SK-MEL-5 (cell line): ENCODE measurements at regions not wholly inside any gene's neighbourhood (a gene's known extent, or its start where the extent isn't known, plus 50 kb on each side); places are given as distances from the start of the nearest gene placed in this dataset.

Experiments
- DNase-seq: peaks from one replicate; pipeline ENCODE4 v3.0.0-alpha.2; 2016; ENCODE audit warnings: low read depth, low spot score
- in situ Hi-C: cut with HindIII; loops from 2 replicates; pipeline ENCODE4 v1.10.0; 2016; ENCODE audit warnings: low sequenced_read_pairs, high pct_unique_total_duplicates, low pct_unique_long_range_greater_than_20kb

DNA sequence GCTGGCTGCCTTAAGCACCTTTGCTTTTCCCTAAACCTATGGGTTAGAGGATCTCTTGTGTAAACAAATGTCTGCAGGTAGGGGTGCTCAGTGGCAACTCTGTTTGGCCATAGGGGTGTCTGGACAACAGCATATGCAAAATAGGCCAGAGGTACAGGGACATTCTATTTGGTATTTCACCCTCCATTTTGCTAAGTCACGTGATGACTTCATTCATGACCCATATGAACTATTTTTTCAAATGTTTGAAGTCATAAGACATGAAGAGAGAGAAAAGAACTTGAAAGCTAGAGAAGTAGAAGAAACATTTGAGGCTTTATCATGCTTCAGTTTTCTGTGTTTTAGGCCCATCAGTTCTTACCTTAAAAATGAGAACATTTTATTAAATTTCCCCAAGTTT lies 370.2 kb downstream of the GADD45G start:
- in situ Hi-C loops, result no loop called here
- DNase-seq, result no peak

DNA sequence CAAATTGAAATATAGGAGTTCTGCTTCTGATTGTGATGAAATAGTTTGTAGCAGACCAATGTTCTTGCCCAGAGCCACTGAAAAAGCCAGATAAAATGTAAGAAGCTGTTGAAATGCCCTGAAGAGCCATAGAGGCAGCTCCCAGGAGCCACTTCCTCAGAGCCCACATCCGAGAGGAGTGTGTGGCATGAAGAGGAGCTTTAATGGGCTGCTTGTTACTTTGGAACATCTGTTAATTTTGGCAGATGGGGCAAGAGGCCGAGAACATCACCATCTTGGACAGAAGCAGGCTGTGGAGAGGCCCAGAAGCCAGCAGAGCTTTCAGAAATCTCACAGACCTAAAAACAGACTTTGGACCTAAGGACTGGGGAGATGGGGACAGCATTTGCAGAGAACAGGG lies 370.8 kb downstream of the GADD45G start:
- in situ Hi-C loops, result no loop called here
- DNase-seq, result no peak

DNA sequence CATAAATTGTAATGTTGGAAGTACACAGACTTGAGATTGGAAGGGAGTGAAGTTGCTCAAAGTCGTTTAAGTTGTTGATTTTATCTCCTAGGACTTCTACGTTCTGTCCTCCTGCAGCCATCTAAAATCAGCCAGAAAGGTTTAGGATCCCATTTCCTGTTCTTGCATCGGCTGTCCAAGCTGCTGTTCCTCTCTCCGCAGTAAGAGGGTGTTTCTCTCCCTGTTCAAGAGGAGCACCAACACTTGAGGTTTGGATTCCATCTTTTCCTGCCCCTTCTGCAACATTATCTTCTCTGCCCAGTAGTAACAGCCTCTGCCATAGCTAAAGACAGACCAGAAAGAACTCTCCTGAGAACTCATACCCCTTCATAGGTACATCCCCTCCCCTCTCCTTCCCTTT lies 373.4 kb downstream of the GADD45G start:
- in situ Hi-C loops, result no loop called here
- DNase-seq, result peak; percentile 53

DNA sequence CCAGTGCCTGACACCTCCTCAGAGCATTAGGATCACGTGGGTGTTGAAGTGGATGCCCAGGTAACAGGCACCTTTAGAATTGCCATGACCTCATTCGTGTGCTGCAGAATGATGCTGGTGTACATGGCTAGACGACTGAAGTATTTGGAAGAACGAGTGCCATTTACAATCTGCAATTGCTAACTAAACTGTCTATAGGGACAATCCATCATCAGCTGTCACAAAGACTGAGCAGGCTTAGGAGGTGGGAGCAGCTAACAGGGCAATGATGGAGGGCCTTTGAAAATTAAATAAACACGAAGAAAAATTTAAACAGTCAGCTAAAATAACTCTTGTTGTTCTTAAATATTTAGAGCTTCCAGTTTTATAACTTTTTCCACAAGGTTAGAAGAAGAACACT lies 375.8 kb downstream of the GADD45G start:
- in situ Hi-C loops, result no loop called here
- no peak for DNase-seq

DNA sequence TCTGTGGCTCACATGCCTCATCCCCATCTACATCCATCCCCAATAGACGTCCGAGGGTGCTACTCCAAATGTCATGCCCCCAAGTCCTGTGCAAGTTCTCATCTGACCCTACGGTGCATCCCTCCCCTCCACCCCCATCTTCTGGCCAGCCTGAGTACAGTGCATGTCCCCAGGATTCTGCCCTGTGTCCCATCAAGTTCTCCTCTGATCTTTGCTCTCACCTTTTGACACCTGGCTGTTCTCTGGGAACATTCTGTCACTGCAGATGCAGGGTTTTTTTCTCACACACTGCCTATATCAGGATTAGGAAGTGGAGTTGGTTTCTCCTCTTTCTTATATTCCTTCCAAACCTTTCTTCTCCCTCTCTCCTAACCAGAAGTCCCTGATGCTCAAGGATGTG lies 377.2 kb downstream of the GADD45G start:
- DNase-seq, result no peak
- in situ Hi-C loops, result no loop called here

DNA sequence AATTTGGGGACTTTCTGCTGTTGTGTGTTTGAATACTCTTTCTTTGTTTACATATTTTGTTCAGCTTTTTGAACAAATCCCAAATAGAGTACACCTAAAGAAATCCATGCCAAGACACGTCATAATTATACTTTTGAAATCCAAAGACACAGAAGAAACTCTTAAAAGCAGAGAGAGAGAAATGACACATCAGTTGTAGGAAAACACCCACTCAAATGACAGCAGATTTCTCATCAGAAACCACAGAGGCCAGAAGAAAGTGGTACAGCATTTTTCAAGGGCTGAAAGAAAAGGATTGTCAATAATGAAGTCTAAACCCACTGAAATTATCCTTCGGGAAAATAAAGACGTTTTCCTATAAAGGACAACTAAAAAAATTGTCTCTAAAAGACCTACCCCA lies 378.6 kb downstream of the GADD45G start:
- in situ Hi-C loops, result no loop called here
- no peak for DNase-seq

DNA sequence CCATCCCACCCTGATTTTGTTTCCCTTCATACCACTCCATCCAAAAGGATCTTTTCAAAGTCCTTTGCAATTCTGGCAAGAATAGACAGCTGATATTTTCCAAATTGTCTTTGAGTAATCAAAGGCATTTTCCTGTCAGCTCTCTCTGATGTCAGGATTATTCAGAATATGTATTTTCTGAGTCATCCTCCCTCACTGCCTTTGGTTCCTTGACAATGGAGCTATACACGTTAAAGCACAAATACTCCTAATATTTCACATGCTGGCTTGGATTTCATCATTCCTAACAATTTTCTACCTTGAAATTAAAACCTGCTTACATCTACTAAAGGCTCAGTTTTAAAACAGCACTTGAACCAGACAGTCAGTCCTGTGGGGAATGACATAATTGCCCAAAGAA lies 379.4 kb downstream of the GADD45G start:
- no peak for DNase-seq
- in situ Hi-C loops, result no loop called here

DNA sequence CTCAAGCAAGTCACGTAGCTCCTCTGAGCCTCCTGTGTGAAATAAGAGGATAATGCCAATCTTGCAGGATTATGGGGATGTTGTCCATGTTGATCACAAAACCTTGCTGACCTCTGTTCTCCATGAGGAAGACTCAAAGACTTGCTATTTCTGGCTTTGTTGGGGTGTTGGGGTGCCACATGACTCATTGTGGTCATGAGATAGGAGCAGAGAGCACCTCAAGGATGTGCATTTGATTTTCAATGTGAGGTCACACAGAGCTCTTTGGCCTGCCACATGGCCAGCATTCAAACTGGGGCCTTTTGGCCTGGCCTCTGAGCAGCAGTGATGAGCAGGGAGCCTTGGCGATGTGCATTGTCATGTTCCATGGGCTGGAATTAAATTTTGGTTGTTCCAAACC lies 380.3 kb downstream of the GADD45G start:
- no peak for DNase-seq
- in situ Hi-C loops, result no loop called here

DNA sequence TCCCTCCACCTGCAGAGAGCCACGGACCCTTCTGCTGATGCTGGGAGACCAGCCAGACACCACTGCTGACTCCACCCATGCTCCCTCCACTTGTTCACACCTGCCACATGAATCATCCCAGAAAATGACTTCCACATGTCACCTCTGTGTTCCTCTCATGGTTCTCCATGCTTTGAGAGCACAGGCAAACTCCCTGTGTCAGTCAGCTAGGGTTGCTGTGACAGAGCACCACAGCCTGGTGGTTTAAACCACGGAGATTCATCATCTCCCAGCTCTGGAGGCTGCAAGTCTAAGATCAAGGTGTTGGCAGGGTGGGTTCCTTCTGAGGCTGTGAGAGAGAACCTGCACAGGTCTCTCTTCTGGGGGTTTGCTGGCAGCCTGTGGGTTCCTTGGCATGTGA lies 381.4 kb downstream of the GADD45G start:
- DNase-seq, result no peak
- in situ Hi-C loops, result no loop called here

DNA sequence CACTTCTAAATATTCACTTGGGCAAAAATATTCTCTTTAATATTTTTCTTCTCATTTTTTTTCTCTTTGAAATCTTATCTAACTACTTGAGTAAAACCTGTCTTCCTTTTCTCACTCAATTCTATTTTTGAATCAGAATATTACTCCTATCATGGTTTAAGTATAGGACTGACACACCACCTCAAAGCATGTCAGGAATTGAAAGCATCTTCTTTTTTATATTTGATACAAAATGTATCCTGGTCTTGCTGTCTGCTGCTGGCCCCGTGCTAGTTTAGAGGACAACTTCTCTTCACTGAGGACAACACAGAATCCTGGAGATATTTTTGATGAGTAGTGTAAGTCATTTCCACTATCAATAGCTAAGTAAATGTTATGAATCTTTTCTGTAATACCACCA lies 383.6 kb downstream of the GADD45G start:
- DNase-seq, result no peak
- in situ Hi-C loops, result no loop called here

DNA sequence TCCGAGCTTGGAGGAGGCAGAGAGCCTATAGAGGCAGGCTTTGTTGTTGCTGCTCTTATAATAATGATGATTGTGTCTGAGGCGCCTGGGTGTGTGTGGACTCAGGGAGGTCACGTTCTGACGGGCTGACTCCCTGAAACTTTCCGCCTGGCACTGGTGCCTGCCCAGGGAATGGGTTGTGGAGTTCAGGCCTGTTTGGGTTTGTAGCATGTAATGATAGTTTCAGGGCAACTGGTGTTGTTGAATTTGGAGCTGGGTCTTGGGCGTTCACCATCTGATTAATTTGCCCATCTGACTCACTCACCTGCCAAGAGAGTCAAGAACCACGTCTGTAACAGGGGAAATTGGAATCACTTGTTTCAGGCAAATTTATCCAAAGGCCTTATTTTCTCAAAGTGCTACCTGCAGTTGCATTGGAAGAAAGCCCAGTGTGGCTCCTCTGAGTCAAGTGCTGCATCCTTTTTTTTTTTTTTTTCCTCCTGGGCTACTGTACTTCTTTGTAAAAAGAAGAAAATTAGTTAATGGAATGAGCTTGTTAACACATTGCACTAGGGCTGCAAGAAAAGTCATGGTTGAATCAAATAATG lies 386.5 kb downstream of the GADD45G start:
- no peak for DNase-seq
- in situ Hi-C loops, result no loop called here

DNA sequence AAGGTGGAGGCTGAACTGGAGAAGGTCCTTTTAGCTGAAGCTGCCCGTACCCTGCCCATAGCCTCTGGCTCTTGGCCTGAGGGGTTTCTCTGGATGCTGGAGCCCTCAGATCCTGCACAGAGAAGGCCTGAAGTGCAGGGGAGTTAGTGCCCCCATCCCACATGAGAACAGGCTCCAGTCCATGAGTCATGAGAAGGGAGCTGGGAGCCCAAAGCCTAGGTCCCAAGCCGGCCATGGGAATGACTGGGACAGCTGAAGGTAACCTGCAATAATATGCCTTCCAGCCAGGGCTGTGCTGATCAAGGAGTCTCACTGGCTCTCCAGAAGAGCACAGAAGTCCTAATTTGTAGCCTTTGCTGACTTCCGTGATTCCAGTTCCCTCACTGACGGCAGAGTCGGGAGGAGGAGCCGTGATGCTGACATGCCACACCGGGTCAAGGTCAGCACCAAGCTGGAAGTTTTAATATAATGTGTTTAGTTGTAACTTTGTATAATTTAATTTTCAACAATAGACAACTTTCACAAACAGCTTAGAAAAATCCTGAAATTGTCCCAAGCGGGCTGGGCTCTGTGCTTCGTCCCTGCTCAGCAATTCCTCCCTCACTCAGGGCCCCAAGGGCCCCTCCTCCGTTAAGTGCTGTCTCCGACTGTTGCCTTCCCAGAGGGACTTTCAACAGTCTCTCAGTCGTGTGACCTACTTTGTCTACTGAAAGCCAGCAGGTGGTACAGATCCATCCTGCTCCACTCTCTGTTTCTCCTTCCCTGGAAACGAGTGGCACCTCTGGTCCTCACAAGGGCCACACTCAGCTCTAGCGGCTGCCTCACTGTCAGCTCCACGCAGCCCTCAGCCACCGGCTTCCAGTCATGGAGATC lies 387.8 kb downstream of the GADD45G start:
- DNase-seq, result no peak
- in situ Hi-C loops, result no loop called here

DNA sequence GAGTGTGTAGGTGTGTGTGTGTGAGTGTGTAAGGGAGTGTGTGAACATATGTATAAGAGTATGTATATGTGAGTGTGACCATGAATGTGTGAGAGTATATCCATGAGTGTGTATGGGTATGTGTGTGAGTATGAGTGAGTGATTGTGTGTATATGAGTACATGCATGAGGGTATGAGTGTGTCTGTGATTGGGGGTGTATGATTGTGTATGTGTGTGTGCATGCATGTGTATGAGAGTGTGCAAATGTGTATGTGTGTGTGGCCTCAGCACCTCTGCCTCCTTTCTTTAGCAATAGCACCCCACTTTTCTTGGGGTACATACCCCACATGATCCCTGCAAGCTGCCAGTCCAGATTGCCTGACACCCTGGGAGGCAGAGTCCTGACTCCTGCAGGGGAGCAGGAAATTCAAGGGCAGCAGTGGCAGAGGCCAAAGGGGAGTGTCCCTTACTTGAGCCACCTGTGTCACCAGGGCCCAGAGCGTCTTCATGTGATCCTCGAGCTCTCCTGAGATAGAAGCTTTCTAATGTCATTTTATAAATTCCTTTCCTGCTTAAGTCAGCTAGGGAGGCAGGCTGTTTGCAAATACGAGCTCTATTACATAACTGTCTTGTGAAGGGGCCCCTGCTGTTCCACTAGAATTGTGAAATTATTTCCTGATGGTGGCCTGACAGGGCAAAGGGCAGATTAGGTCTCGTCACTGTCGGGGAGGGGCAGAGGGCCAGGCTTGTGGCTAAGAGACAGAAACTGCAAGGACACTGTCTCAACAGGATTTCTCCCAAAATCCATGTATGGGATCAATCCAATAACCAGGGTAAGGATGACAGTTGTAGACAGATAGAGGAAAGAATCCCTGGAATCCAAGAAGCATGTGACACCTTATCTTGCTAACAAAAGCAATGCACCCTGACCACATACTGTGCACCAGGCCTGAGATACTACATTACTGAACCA lies 389.1 kb downstream of the GADD45G start:
- in situ Hi-C loops, result no loop called here
- no peak for DNase-seq

DNA sequence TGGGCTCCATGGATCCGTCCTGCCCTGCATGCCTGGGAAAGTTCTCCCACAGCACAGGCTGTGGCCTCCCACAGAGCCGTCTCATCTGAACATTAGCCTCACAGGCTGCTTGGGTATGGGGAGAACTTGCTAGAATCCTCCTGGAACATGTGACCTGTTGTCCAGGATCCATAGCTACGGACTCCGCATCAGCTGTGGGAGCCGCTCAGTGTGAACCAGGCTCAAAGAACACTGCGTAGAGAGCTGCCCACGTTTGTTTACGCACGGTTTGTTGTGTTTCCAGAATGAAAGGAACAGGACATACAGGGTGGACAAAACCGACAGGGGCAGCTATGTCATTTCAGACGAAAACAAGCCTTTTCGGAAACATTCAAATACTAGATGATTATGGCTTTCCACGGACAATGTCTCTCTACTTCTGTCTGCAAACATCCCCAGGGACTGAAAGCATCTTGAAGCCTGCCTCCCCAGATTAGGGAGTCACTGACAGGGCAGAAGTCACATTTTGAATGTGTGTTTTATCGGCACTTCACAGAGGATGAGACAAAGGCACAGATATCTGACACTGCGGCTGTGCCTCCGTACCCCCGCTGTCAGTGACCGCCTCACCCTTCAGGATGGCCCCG lies 390.3 kb downstream of the GADD45G start:
- DNase-seq, result no peak
- in situ Hi-C loops, result no loop called here

DNA sequence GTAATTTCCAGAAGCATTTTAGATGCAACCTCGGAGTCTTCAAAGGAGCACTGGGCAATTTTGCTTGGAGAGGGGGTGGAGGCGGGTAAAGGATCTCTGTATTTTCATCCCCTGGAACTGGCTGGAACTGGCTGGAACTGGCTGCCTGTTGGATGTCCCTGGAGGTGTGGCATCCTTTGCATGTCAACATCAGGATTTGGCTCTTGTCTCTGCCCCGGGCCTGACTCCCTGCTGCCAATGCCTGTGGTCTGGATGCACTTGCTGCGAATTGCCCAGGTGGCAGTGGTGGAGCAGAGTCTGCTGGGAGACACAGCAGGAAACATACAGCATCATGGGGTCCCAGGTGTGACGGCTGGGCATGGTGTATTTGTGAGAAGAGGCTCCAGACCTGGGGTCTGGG lies 391.3 kb downstream of the GADD45G start:
- in situ Hi-C loops, result no loop called here

DNA sequence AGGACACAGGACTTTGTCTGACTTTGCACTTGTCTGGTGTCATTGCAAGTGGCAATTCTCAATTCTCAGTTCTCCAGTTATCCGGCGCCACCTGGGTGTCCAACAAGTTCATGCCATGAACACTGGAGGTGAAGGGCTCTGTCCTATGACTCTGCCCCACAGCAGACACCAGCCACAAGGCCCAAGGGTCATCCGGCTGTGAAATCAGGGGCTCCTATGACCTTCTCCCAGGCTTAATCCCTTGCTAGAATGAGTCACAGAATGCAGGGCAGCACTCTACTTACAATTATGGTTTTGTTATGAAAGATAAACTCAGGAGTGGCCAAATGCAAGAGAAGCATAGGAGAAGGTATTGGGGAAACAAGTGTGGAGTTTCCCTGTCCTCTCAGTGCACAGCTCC lies 392.0 kb downstream of the GADD45G start:
- in situ Hi-C loops, result no loop called here
- no peak for DNase-seq

More for the DNA sequence above, 391.3 kb downstream of the GADD45G start:
- DNase-seq, result no peak

DNA sequence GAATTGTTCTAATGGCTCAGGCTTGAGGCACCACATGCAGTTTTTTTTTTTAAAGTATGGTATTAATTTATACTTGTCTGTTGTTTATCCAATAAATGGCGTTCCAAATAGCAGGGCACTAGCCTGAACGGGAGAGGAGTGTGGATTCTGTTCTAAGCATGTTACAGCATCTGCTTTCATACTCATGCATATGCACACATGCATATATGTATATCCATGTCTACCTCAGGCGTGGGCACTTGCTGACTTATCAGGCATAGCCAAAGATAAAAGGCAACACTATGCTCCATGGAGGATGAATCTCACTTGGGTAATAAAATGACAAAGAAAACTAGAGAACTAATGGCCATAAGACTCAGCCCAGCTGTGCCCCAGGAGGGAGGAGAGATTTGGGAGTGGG lies 393.8 kb downstream of the GADD45G start:
- in situ Hi-C loops, result no loop called here
- DNase-seq, result no peak

DNA sequence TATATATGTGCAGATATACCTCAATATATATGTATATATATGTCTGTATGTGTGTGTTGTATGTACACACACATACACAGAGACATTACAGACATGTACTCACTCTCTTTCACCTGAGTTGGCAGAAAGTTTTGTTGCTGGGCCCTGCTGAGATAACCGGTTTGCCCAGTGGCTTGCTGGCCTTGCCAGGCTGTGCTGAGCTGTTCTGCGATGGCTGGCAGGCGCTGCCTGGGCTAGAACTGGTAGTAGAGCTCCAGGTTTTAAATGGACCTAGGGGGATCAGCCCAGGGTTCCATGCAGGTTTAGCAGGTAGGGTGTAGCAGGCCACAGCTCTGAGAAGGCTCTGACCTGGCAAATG lies 394.3 kb downstream of the GADD45G start:
- in situ Hi-C loops, result no loop called here
- DNase-seq, result no peak
